PFSK-1 (cell line): ENCODE measurements at regions not wholly inside any gene's neighbourhood (a gene's known extent, or its start where the extent isn't known, plus 50 kb on each side); places are given as distances from the start of the nearest gene placed in this dataset.

Experiments used
- FOXP2 ChIP-seq: optimal IDR thresholded peaks from 2 replicates; pipeline ENCODE3; 2011; ENCODE audit warnings: borderline replicate concordance, control low read depth, inconsistent platforms; ENCODE audit not compliant: insufficient read depth; ENCODE audit errors: extremely low read length, extremely low read depth
- POLR2AphosphoS5 ChIP-seq: IDR thresholded peaks from 2 replicates; pipeline ENCODE4 v1.6.1; 2012; ENCODE audit warnings: low read depth, mild to moderate bottlenecking, control low read depth, low read length, moderate library complexity
- REST ChIP-seq, 2 experiments: IDR thresholded peaks; 2 replicates each; pipeline versions ENCODE4 v1.6.1 to v1.8.0; 2011 to 2012; ENCODE audit warnings: low read depth in 2 of 2, low read length in 2 of 2, control low read depth in 1 of 2, inconsistent platforms in 1 of 2, mild to moderate bottlenecking in 1 of 2, moderate library complexity in 1 of 2; ENCODE audit not compliant: insufficient read depth in 1 of 2
- SIN3A ChIP-seq: IDR thresholded peaks from 2 replicates; pipeline ENCODE4 v1.6.1; 2012; ENCODE audit warnings: mild to moderate bottlenecking, low read length, moderate library complexity, borderline replicate concordance; ENCODE audit not compliant: insufficient read depth

- TF ChIP-seq REST (IDR thresholded peaks at IDR 0.05; ENCODE audit: insufficient read depth in 1 of 2, low read depth in 2 of 2, low read length in 2 of 2) = no peak
- TF ChIP-seq SIN3A = no peak
- TF ChIP-seq POLR2AphosphoS5 = no peak
- no peak for TF ChIP-seq FOXP2
Observed at GRCh38 chr3:127443581-127444375, 146.8 kb downstream of the TPRA1 start.
